Tibial artery (tissue), 4 donors: ENCODE measurements at regions not wholly inside any gene's neighbourhood (a gene's known extent, or its start where the extent isn't known, plus 50 kb on each side); places are given as distances from the start of the nearest gene placed in this dataset.

Source experiments
- DNase-seq, 2 donors: peaks; one replicate each; pipeline ENCODE4 v3.0.0-alpha.2; 2019
- H3K27ac ChIP-seq, 2 donors: fragments of 200-600 bp; sonication (generic) in 1 of 2; 1 replicate in 1 of 2; 2 replicates in 1 of 2; pipeline ENCODE4 v1.5.1; 2018 to 2019; ENCODE audit warnings: mild to moderate bottlenecking in 1 of 2
- H3K27me3 ChIP-seq, 2 donors: fragments of 200-600 bp; sonication (generic) in 1 of 2; one replicate each; pipeline versions ENCODE4 v1.5.1 to v1.6.0; 2016 to 2019
- H3K36me3 ChIP-seq, 3 donors: fragments of 200-600 bp; sonication (generic) in 2 of 3; one replicate each; pipeline ENCODE4 v1.5.1; 2016 to 2019; ENCODE audit warnings: mild to moderate bottlenecking in 2 of 3
- H3K4me1 ChIP-seq, 4 donors: fragments of 200-600 bp; sonication (generic) in 2 of 4; 1 replicate in 3 of 4; 2 replicates in 1 of 4; pipeline ENCODE4 v1.5.1; 2016 to 2019
- H3K4me3 ChIP-seq, 2 donors: fragments of 200-600 bp; sonication (generic) in 1 of 2; 1 replicate in 1 of 2; 2 replicates in 1 of 2; pipeline ENCODE4 v1.5.1; 2018 to 2019; ENCODE audit warnings: mild to moderate bottlenecking in 2 of 2
- H3K9me3 ChIP-seq, 3 donors: fragments of 200-600 bp; sonication (generic) in 1 of 3; one replicate each; pipeline ENCODE4 v1.5.1; 2016 to 2019
- intact Hi-C: fragments of 100-400 bp; cut with DNase I; formaldehyde crosslinking; loops from one replicate; pipeline ENCODE4 v1.15.0; 2023; ENCODE audit warnings: low total_unique reads
- TF ChIP-seq, protein P1 (sequence below), 2 experiments: fragments of 200-600 bp in 1 of 2; fragments of 450-650 bp in 1 of 2; IDR thresholded peaks; one replicate each; pipeline ENCODE4 v1.5.1; 2017 to 2019; ENCODE audit warnings: antibody characterized with exemption in 2 of 2, mild to moderate bottlenecking in 1 of 2, moderate library complexity in 1 of 2

- intact Hi-C loops: no loop called here
- Histone ChIP-seq H3K27me3 (no peaks in the 10 kb centered on the region), H3K4me3 (no peak overlapping the region), H3K4me1 (no peaks in the 10 kb centered on the region), H3K9me3 (no peaks in the 10 kb centered on the region), H3K36me3 (no peaks in the 10 kb centered on the region), H3K27ac (no peak overlapping the region)
- DNase-seq: no peak
- TF ChIP-seq, protein P1, sequence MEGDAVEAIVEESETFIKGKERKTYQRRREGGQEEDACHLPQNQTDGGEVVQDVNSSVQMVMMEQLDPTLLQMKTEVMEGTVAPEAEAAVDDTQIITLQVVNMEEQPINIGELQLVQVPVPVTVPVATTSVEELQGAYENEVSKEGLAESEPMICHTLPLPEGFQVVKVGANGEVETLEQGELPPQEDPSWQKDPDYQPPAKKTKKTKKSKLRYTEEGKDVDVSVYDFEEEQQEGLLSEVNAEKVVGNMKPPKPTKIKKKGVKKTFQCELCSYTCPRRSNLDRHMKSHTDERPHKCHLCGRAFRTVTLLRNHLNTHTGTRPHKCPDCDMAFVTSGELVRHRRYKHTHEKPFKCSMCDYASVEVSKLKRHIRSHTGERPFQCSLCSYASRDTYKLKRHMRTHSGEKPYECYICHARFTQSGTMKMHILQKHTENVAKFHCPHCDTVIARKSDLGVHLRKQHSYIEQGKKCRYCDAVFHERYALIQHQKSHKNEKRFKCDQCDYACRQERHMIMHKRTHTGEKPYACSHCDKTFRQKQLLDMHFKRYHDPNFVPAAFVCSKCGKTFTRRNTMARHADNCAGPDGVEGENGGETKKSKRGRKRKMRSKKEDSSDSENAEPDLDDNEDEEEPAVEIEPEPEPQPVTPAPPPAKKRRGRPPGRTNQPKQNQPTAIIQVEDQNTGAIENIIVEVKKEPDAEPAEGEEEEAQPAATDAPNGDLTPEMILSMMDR (IDR thresholded peaks at IDR 0.05): no peak
Measured at GRCh38 chr1:222399197-222399596, 148.7 kb downstream of the HHIPL2 start.

DNA sequence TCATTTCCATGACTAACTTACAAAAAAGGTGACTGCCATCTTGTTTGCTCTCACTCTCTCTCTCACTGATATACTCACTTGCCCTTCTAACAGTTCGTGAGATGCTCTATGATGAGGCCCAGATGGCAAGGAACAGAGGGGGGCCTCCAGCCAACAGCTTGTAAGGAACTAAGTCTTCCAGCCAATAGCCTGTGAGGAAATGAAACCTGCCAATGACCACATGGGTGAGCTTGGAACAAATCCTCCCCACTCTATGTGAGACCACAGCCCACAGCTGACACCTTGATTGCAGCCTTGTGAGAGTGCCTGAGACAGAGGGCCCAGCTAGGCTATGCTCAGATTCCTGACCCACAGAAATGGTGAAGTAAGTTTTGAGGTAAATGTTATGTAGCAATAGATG is 153.7 kb downstream of the HHIPL2 start:
- TF ChIP-seq, protein P1 (IDR thresholded peaks at IDR 0.05): no peak
- intact Hi-C loops: no loop called here

DNA sequence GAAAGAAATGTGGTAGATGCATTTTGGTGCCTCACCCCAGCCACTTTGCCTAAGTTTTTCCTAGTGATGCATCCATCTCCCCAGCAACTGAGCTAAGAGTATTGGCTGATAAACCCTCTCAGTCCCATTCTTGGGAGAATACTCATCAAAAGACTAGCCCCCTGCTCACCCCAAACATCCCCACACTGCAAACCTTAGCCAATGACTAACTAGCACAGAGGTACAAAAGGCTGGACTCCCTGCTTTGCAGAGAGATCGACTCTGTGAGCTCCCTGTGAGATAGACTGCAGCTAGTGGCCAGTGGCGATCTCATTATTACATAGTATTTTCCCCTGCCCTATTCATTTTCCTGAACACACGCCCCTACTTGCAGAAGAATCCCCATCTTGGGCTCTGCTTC is 155.3 kb downstream of the HHIPL2 start:
- TF ChIP-seq, protein P1 (IDR thresholded peaks at IDR 0.05): no peak
- intact Hi-C loops: no loop called here
- Histone ChIP-seq H3K27me3 (no peaks in the 10 kb centered on the region), H3K4me3 (no peak overlapping the region), H3K27ac (no peak overlapping the region), H3K9me3 (no peaks in the 10 kb centered on the region), H3K4me1 (no peaks in the 10 kb centered on the region), H3K36me3 (no peaks in the 10 kb centered on the region)
- DNase-seq: no peak

More for the DNA sequence above, 153.7 kb downstream of the HHIPL2 start:
- H3K4me1 ChIP-seq: no peaks in the 10 kb centered on the region
- no peak for DNase-seq
- no peaks in the 10 kb centered on the region for H3K27me3 ChIP-seq
- no peak overlapping the region for H3K27ac ChIP-seq
- no peaks in the 10 kb centered on the region for H3K36me3 ChIP-seq
- no peak overlapping the region for H3K4me3 ChIP-seq
- H3K9me3 ChIP-seq: no peaks in the 10 kb centered on the region

DNA sequence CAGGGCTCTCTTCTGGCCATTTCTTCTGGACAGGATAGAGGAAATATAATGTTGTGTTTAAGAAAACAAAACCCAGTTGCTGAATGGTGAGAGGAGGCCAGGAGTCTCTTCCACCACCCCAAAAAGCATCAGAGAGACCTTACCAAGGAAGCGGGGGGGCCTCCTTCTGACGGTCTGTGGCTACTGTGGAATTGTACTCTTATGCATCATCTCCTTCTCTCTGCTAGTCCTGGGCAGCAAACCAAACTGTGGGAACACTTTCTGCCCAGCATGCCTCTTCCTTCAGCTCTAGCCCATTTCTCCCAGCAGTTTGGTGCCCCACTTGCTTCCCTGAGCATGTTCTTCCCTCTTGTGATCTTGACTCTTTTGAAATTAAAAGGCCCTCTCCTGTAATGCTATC is 157.7 kb downstream of the HHIPL2 start:
- H3K4me3 ChIP-seq: no peak overlapping the region
- TF ChIP-seq, protein P1 (IDR thresholded peaks at IDR 0.05): no peak
- intact Hi-C loops: no loop called here
- no peak overlapping the region for H3K27ac ChIP-seq
- no peaks in the 10 kb centered on the region for H3K4me1 ChIP-seq
- no peaks in the 10 kb centered on the region for H3K27me3 ChIP-seq
- no peaks in the 10 kb centered on the region for H3K36me3 ChIP-seq
- DNase-seq: no peak
- H3K9me3 ChIP-seq: no peaks in the 10 kb centered on the region

DNA sequence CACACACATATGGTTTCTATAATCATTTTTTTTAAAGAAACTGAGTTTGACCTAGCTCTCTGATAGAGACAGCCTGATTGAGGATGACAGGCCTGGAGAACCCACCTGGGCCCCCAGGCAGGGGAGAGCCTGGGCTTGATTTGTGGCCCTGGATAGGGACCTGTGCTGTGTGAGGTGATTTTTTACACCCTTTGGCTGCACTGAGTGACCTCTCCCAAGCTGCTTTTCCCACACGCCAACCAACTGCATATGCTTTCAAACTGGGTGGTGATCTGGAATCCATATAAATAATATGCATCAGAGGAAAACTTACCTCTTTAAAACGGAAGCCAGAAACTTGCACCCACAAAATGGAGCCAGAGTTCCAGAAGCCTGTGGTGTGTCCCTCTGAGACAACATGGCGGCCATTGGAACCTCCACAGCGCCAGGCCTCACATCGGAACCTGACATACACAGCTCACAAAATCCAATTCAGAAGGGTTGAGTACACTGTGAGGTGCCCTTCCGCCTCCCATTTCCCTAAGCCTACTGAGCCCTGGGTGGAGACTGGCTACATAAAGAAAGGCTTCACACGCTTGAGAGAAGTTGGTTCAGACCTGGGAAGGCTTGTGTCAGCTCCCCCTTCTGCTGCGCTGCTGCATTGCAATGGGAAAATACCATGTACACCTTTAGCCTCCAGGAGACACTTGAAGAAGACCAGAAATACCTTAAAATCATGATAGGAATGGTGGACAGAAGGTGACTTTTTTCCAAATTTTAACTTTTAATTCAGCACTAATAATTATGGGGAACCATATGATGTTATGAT is 160.7 kb downstream of the HHIPL2 start:
- Histone ChIP-seq H3K4me1 (no peaks in the 10 kb centered on the region), H3K4me3 (no peak overlapping the region), H3K9me3 (peaks cover 0 to 3% (median 0%) of the 10 kb centered on the region in 3 donors), H3K27ac (no peak overlapping the region), H3K36me3 (no peaks in the 10 kb centered on the region), H3K27me3 (no peaks in the 10 kb centered on the region)
- TF ChIP-seq, protein P1 (IDR thresholded peaks at IDR 0.05): no peak
- no peak for DNase-seq
- intact Hi-C loops: no loop called here
